Ureter (tissue), 1 donor: ENCODE measurements at regions not wholly inside any gene's neighbourhood (a gene's known extent, or its start where the extent isn't known, plus 50 kb on each side); places are given as distances from the start of the nearest gene placed in this dataset.

Source experiments
- DNase-seq: peaks from one replicate; pipeline ENCODE4 v3.0.0-alpha.2; 2020; ENCODE audit warnings: low spot score
- donor health status: DM: yes; HTN: yes; CAD: no.

- DNase-seq = no peak
Measured at GRCh38 chr3:73801444-73801843, 176.7 kb upstream of the PDZRN3 start.

GRCh38 chr3:73797311-73797710 is 172.6 kb upstream of the PDZRN3 start:
- DNase-seq = no peak

GRCh38 chr3:73796382-73796781 is 171.6 kb upstream of the PDZRN3 start:
- DNase-seq = no peak

GRCh38 chr3:73791356-73791755 is 166.6 kb upstream of the PDZRN3 start:
- no peak for DNase-seq

- no peak for DNase-seq
Measured at GRCh38 chr3:73789825-73790444, 165.2 kb upstream of the PDZRN3 start.

- no peak for DNase-seq
Measured at GRCh38 chr3:73787620-73788019, 162.9 kb upstream of the PDZRN3 start.

GRCh38 chr3:73786998-73787397 is 162.3 kb upstream of the PDZRN3 start:
- no peak for DNase-seq

- no peak for DNase-seq
Measured at GRCh38 chr3:73786321-73786807, 161.6 kb upstream of the PDZRN3 start.

- no peak for DNase-seq
Measured at GRCh38 chr3:73784686-73785392, 160.1 kb upstream of the PDZRN3 start.

GRCh38 chr3:73783811-73784210 is 159.1 kb upstream of the PDZRN3 start:
- no peak for DNase-seq

GRCh38 chr3:73781541-73781940 is 156.8 kb upstream of the PDZRN3 start:
- no peak for DNase-seq

- DNase-seq = no peak
Measured at GRCh38 chr3:73774645-73775044, 149.9 kb upstream of the PDZRN3 start.

GRCh38 chr3:73773233-73773632 is 148.5 kb upstream of the PDZRN3 start:
- DNase-seq = no peak

GRCh38 chr3:73772076-73772886 is 147.5 kb upstream of the PDZRN3 start:
- no peak for DNase-seq

GRCh38 chr3:73768524-73769308 is 144.0 kb upstream of the PDZRN3 start:
- no peak for DNase-seq

- DNase-seq = no peak
Measured at GRCh38 chr3:73766599-73767381, 142.0 kb upstream of the PDZRN3 start.

GRCh38 chr3:73765878-73766545 is 141.3 kb upstream of the PDZRN3 start:
- DNase-seq = no peak

GRCh38 chr3:73762855-73763254 is 138.1 kb upstream of the PDZRN3 start:
- DNase-seq = no peak

- no peak for DNase-seq
Measured at GRCh38 chr3:73759297-73759711, 134.6 kb upstream of the PDZRN3 start.

- DNase-seq = no peak
Measured at GRCh38 chr3:73757536-73757935, 132.8 kb upstream of the PDZRN3 start.
